ENCODE measurements at regions not wholly inside any gene's neighbourhood (a gene's known extent, or its start where the extent isn't known, plus 50 kb on each side); places are given as distances from the start of the nearest gene placed in this dataset.

GRCh38 chr3:127419641-127420553, 132.1 kb upstream of the PRR20G start:
- TF ChIP-seq CTCF (conservative IDR thresholded peaks at IDR 0.05), result no peak

More at GRCh38 chr3:127419641-127420553, 132.1 kb upstream of the PRR20G start:
- no peak overlapping the region for H3K9ac ChIP-seq (ENCODE audit: extremely low read depth, insufficient read length, low read length)
- Mint-ChIP-seq H3K27me3 (ENCODE audit: low read depth) (peaks cover 14% of the 10 kb centered on the region), H3K27ac (0 out of 7 replicates have a peak overlapping the region, but pooled peaks of 1 of the 3 experiments have one; percentile 8), H3K4me1 (peaks cover 34 to 59% of the 10 kb centered on the region in 2 experiments), H3K9me3 (no peaks in the 10 kb centered on the region), H3K36me3 (ENCODE audit: insufficient read depth in 1 of 3, low read depth in 3 of 3) (no peaks in the 10 kb centered on the region), H3K4me3 (no peak overlapping the region)
- WGBS (ENCODE audit: extremely low coverage, insufficient read length, low lambda C conversion rate), result no CpG with 5 or more reads among the region's 12 CpGs
- no peak overlapping the region for H3K4ac ChIP-seq (ENCODE audit: low read depth, low read length)
- H4K20me1 ChIP-seq (ENCODE audit: control insufficient read depth, insufficient read depth, insufficient read length), result no peaks in the 10 kb centered on the region
- no peak overlapping the region for H4K5ac ChIP-seq (ENCODE audit: insufficient read length, low read depth, low read length)
- H3K56ac ChIP-seq (ENCODE audit: insufficient read length, low read depth, low read length), result no peak overlapping the region
- H3K4me1 ChIP-seq (ENCODE audit: insufficient read depth, low read length), result peaks cover 7% of the 10 kb centered on the region
- DNase-seq, result no peak
- H2AFZ ChIP-seq (ENCODE audit: low read length), result no peak overlapping the region
- H3T11ph ChIP-seq (ENCODE audit: low read length), result no peak overlapping the region
- H2AK5ac ChIP-seq (ENCODE audit: insufficient read length, low read length), result no peak overlapping the region
- no peak overlapping the region for H2BK12ac ChIP-seq (ENCODE audit: insufficient read length, low read depth, low read length)
- H3K79me2 ChIP-seq (ENCODE audit: insufficient read depth, low read length), result no peaks in the 10 kb centered on the region
- H4K8ac ChIP-seq (replicated peaks; ENCODE audit: insufficient read length, low read depth, low read length), result no peak overlapping the region
- H4K91ac ChIP-seq (ENCODE audit: insufficient read length, low read depth, low read length), result no peak overlapping the region
- no peak overlapping the region for H2BK5ac ChIP-seq (ENCODE audit: insufficient read length, low read length)
- H3K27ac ChIP-seq (ENCODE audit: insufficient read length, low read depth, low read length), result no peak overlapping the region
- H2BK20ac ChIP-seq (ENCODE audit: low read depth, low read length, poor library complexity, severe bottlenecking), result no peak overlapping the region
- H3K18ac ChIP-seq (ENCODE audit: insufficient read length, low read depth, low read length), result no peak overlapping the region
- H3K9me3 ChIP-seq (ENCODE audit: control insufficient read depth, low read depth, low read length), result no peaks in the 10 kb centered on the region
- no peaks in the 10 kb centered on the region for H3K79me1 ChIP-seq (ENCODE audit: insufficient read depth, low read depth, low read length, poor library complexity, severe bottlenecking)
- H3K14ac ChIP-seq (ENCODE audit: insufficient read depth, low read length), result no peak overlapping the region; the same call in 1 of the 2 replicates
- no peak overlapping the region for H2BK120ac ChIP-seq (ENCODE audit: low read depth, low read length, poor library complexity, severe bottlenecking)
- no peaks in the 10 kb centered on the region; the same call in 1 of the 2 replicates for H3K27me3 ChIP-seq (ENCODE audit: insufficient read depth, low read length)
- H3K23me2 ChIP-seq (ENCODE audit: insufficient read length, low read depth, low read length, poor library complexity, severe bottlenecking), result no peaks in the 10 kb centered on the region
- no peak overlapping the region for H3K23ac ChIP-seq (ENCODE audit: insufficient read length, low read depth, low read length)
- H3K4me2 ChIP-seq (ENCODE audit: insufficient read depth, insufficient read length, low read length), result no peak overlapping the region
- no peak overlapping the region for H2BK15ac ChIP-seq (ENCODE audit: low read depth, low read length)
